ENCODE measurements at regions not wholly inside any gene's neighbourhood (a gene's known extent, or its start where the extent isn't known, plus 50 kb on each side); places are given as distances from the start of the nearest gene placed in this dataset.
A peak's percentile ranks its signal among the peaks of the same experiment; 100 is the strongest.
"Not testable (repeated sequence)": the region's sequence is repeated elsewhere in the genome, so short reads cannot be mapped to it uniquely, and the experiment has no call there.

GRCh38 chrX:136935533-136936182 is 55.1 kb upstream of the RBMX start:
- not testable (repeated sequence) for H3K9me3 ChIP-seq (ENCODE audit: control insufficient read depth in 1 of 2, low read length in 2 of 2); H3K4me1 ChIP-seq (ENCODE audit: control insufficient read depth in 1 of 2, insufficient read depth in 2 of 2, low read length in 2 of 2); H3K27me3 ChIP-seq (ENCODE audit: control insufficient read depth in 1 of 2, insufficient read depth in 2 of 2, low read length in 2 of 2); H3K9ac ChIP-seq (ENCODE audit: low read depth in 1 of 2, low read length in 2 of 2); H3K36me3 ChIP-seq (ENCODE audit: control insufficient read depth in 1 of 2, insufficient read depth in 2 of 2, low read length in 2 of 2); H3K27ac ChIP-seq (ENCODE audit: low read depth, low read length)
- H3K4me3 ChIP-seq (ENCODE audit: low read depth in 1 of 2, low read length in 2 of 2) = peak overlapping the region; percentile 45 to 47

GRCh38 chrX:136934652-136935051 is 54.1 kb upstream of the RBMX start:
- H3K27me3 ChIP-seq (ENCODE audit: control insufficient read depth in 1 of 2, insufficient read depth in 2 of 2, low read length in 2 of 2); H3K4me3 ChIP-seq (ENCODE audit: low read depth in 1 of 2, low read length in 2 of 2); H3K27ac ChIP-seq (ENCODE audit: low read depth, low read length): not testable (repeated sequence)

GRCh38 chrX:136933611-136934145 is 53.2 kb upstream of the RBMX start:
- H3K9me3 ChIP-seq (ENCODE audit: control insufficient read depth in 1 of 2, low read length in 2 of 2) = no peaks in the 10 kb centered on the region
- no peaks in the 10 kb centered on the region for H3K36me3 ChIP-seq (ENCODE audit: control insufficient read depth in 1 of 2, insufficient read depth in 2 of 2, low read length in 2 of 2)
- no peak overlapping the region for H3K9ac ChIP-seq (ENCODE audit: low read depth in 1 of 2, low read length in 2 of 2)
- H3K27ac ChIP-seq (ENCODE audit: low read depth, low read length) = no peak overlapping the region
- H3K27me3 ChIP-seq (ENCODE audit: control insufficient read depth in 1 of 2, insufficient read depth in 2 of 2, low read length in 2 of 2) = no peaks in the 10 kb centered on the region
- H3K4me1 ChIP-seq (ENCODE audit: control insufficient read depth in 1 of 2, insufficient read depth in 2 of 2, low read length in 2 of 2) = no peaks in the 10 kb centered on the region
- no peak overlapping the region for H3K4me3 ChIP-seq (ENCODE audit: low read depth in 1 of 2, low read length in 2 of 2)

More at GRCh38 chrX:136934652-136935051, 54.1 kb upstream of the RBMX start:
- H3K9ac ChIP-seq (ENCODE audit: low read depth in 1 of 2, low read length in 2 of 2); H3K4me1 ChIP-seq (ENCODE audit: control insufficient read depth in 1 of 2, insufficient read depth in 2 of 2, low read length in 2 of 2); H3K36me3 ChIP-seq (ENCODE audit: control insufficient read depth in 1 of 2, insufficient read depth in 2 of 2, low read length in 2 of 2); H3K9me3 ChIP-seq (ENCODE audit: control insufficient read depth in 1 of 2, low read length in 2 of 2): not testable (repeated sequence)

- H3K27ac ChIP-seq (ENCODE audit: low read depth, low read length) = no peak overlapping the region
- H3K4me1 ChIP-seq (ENCODE audit: control insufficient read depth in 1 of 2, insufficient read depth in 2 of 2, low read length in 2 of 2) = no peaks in the 10 kb centered on the region
- no peaks in the 10 kb centered on the region for H3K27me3 ChIP-seq (ENCODE audit: control insufficient read depth in 1 of 2, insufficient read depth in 2 of 2, low read length in 2 of 2)
- H3K9ac ChIP-seq (ENCODE audit: low read depth in 1 of 2, low read length in 2 of 2) = no peak overlapping the region
- no peaks in the 10 kb centered on the region for H3K36me3 ChIP-seq (ENCODE audit: control insufficient read depth in 1 of 2, insufficient read depth in 2 of 2, low read length in 2 of 2)
- no peak overlapping the region for H3K4me3 ChIP-seq (ENCODE audit: low read depth in 1 of 2, low read length in 2 of 2)
- H3K9me3 ChIP-seq (ENCODE audit: control insufficient read depth in 1 of 2, low read length in 2 of 2) = no peaks in the 10 kb centered on the region
These were observed 51.1 kb upstream of the RBMX start for GRCh38 chrX:136931661-136932060.
